K562 (cell line): ENCODE measurements at regions not wholly inside any gene's neighbourhood (a gene's known extent, or its start where the extent isn't known, plus 50 kb on each side); places are given as distances from the start of the nearest gene placed in this dataset.

Experiments used
- GATA2 ChIP-seq: sonication (generic); formaldehyde crosslinking; IDR thresholded peaks from 2 replicates; pipeline ENCODE4 v1.4.0; 2020; ENCODE audit warnings: mild to moderate bottlenecking, missing genetic modification reagents
- HNRNPH1 ChIP-seq: fragments of 200-400 bp; formaldehyde crosslinking; optimal IDR thresholded peaks from 2 replicates; pipeline ENCODE3; 2017; ENCODE audit warnings: low read depth, mild to moderate bottlenecking, low read length, moderate library complexity
- JUN ChIP-seq, 2 experiments: sonication (generic) in 1 of 2; formaldehyde crosslinking in 1 of 2; IDR thresholded peaks; 2 replicates each; pipeline versions ENCODE4 v1.6.1 to v1.8.0; 2012 to 2022; ENCODE audit warnings: borderline replicate concordance in 2 of 2, mild to moderate bottlenecking in 2 of 2, improper control_type of control experiment in 1 of 2, low read depth in 1 of 2, low read length in 1 of 2, missing genetic modification reagents in 1 of 2
- KDM1A ChIP-seq, 2 experiments: fragments of 450-650 bp; IDR thresholded peaks; 2 replicates each; pipeline ENCODE4 v1.6.1; 2016; ENCODE audit warnings: mild to moderate bottlenecking in 2 of 2
- SMARCA4 ChIP-seq: fragments of 450-650 bp; IDR thresholded peaks from 2 replicates; pipeline ENCODE4 v1.6.1; 2016
- ZNF146 ChIP-seq: IDR thresholded peaks from one replicate; pipeline ENCODE4 v1.6.1; 2018; ENCODE audit warnings: missing compliant biosample characterization; ENCODE audit not compliant: unreplicated experiment
- ZNF778 ChIP-seq: fragments of 450-650 bp; formaldehyde crosslinking; IDR thresholded peaks from 2 replicates; pipeline ENCODE4 v1.4.0; 2020; ENCODE audit warnings: mild to moderate bottlenecking, moderate library complexity
- TF ChIP-seq, protein P1 (sequence below): fragments of 250-450 bp; sonication (Bioruptor Pico); IDR thresholded peaks from 2 replicates; pipeline ENCODE4 v1.4.0; 2020
- TF ChIP-seq, protein P2 (sequence below), 2 experiments: fragments of 450-650 bp; IDR thresholded peaks; 2 replicates each; pipeline ENCODE4 v1.6.1; 2016; ENCODE audit warnings: mild to moderate bottlenecking in 2 of 2, borderline replicate concordance in 1 of 2, low read depth in 1 of 2, moderate library complexity in 1 of 2
- TF ChIP-seq, protein P3 (sequence below), 2 experiments: fragments of 450-650 bp in 1 of 2; sonication (generic) in 1 of 2; formaldehyde crosslinking in 1 of 2; IDR thresholded peaks in 1 of 2; conservative IDR thresholded peaks in 1 of 2; 2 replicates each; pipeline versions ENCODE4 v1.6.1 to v1.8.1; 2016 to 2023; ENCODE audit warnings: mild to moderate bottlenecking in 2 of 2, moderate library complexity in 2 of 2, inconsistent platforms in 1 of 2, missing genetic modification reagents in 1 of 2

DNA sequence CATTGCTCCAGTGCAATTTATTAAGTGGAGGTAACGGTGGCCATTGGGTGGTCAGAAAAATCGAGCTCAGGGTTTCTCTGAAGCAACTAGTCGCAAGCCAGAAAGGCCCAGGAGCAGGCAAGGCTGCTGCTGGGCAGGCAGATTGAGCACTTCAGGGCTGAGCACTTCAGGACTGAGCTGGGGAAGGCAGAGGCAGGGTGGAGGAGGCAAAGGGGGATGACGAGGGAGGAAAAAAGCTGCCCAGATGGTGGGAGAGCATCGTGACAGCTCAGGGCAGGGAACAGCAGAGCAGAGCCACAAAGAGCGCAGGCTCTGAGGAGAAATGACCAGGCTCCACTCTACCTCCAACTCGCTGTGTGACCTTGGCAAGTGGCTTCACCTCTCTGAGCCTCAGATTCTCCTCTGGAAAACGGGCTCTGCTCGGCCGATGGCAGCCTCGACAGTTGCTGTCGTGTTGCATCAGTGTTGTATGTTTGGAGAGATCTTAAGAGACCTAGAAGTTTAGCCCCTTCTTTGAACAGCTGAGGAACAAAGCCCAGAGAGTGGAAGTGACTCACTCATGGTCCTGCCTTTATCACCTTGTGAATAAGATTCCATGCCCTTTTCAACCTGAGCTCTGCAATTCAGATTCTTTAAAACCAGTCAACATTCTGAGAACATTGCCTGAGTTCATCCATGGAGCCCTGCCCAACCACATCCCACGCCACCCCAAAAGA, 141.4 kb downstream of the SYF2 start (continued):
- TF ChIP-seq JUN (IDR thresholded peaks at IDR 0.05; ENCODE audit: borderline replicate concordance, low read depth, low read length) (peak; percentile 80; the same call in 1 of the 2 replicates), JUN (CRISPR knock-in tag; IDR thresholded peaks at IDR 0.05; ENCODE audit: borderline replicate concordance) (no peak), ZNF146 (no peak), KDM1A (IDR thresholded peaks at IDR 0.05) (peak; percentile 12 to 33; a peak in 2 of 4 replicates), ZNF778 (no peak), GATA2 (CRISPR knock-in tag) (no peak), SMARCA4 (peak; percentile 58; the same call in 1 of the 2 replicates), HNRNPH1 (no peak)
- TF ChIP-seq, protein P1, sequence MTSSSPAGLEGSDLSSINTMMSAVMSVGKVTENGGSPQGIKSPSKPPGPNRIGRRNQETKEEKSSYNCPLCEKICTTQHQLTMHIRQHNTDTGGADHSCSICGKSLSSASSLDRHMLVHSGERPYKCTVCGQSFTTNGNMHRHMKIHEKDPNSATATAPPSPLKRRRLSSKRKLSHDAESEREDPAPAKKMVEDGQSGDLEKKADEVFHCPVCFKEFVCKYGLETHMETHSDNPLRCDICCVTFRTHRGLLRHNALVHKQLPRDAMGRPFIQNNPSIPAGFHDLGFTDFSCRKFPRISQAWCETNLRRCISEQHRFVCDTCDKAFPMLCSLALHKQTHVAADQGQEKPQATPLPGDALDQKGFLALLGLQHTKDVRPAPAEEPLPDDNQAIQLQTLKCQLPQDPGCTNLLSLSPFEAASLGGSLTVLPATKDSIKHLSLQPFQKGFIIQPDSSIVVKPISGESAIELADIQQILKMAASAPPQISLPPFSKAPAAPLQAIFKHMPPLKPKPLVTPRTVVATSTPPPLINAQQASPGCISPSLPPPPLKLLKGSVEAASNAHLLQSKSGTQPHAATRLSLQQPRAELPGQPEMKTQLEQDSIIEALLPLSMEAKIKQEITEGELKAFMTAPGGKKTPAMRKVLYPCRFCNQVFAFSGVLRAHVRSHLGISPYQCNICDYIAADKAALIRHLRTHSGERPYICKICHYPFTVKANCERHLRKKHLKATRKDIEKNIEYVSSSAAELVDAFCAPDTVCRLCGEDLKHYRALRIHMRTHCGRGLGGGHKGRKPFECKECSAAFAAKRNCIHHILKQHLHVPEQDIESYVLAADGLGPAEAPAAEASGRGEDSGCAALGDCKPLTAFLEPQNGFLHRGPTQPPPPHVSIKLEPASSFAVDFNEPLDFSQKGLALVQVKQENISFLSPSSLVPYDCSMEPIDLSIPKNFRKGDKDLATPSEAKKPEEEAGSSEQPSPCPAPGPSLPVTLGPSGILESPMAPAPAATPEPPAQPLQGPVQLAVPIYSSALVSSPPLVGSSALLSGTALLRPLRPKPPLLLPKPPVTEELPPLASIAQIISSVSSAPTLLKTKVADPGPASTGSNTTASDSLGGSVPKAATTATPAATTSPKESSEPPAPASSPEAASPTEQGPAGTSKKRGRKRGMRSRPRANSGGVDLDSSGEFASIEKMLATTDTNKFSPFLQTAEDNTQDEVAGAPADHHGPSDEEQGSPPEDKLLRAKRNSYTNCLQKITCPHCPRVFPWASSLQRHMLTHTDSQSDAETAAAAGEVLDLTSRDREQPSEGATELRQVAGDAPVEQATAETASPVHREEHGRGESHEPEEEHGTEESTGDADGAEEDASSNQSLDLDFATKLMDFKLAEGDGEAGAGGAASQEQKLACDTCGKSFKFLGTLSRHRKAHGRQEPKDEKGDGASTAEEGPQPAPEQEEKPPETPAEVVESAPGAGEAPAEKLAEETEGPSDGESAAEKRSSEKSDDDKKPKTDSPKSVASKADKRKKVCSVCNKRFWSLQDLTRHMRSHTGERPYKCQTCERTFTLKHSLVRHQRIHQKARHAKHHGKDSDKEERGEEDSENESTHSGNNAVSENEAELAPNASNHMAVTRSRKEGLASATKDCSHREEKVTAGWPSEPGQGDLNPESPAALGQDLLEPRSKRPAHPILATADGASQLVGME = 0 out of 2 replicates have a peak, but pooled peaks have one; percentile 58
- TF ChIP-seq, protein P2, sequence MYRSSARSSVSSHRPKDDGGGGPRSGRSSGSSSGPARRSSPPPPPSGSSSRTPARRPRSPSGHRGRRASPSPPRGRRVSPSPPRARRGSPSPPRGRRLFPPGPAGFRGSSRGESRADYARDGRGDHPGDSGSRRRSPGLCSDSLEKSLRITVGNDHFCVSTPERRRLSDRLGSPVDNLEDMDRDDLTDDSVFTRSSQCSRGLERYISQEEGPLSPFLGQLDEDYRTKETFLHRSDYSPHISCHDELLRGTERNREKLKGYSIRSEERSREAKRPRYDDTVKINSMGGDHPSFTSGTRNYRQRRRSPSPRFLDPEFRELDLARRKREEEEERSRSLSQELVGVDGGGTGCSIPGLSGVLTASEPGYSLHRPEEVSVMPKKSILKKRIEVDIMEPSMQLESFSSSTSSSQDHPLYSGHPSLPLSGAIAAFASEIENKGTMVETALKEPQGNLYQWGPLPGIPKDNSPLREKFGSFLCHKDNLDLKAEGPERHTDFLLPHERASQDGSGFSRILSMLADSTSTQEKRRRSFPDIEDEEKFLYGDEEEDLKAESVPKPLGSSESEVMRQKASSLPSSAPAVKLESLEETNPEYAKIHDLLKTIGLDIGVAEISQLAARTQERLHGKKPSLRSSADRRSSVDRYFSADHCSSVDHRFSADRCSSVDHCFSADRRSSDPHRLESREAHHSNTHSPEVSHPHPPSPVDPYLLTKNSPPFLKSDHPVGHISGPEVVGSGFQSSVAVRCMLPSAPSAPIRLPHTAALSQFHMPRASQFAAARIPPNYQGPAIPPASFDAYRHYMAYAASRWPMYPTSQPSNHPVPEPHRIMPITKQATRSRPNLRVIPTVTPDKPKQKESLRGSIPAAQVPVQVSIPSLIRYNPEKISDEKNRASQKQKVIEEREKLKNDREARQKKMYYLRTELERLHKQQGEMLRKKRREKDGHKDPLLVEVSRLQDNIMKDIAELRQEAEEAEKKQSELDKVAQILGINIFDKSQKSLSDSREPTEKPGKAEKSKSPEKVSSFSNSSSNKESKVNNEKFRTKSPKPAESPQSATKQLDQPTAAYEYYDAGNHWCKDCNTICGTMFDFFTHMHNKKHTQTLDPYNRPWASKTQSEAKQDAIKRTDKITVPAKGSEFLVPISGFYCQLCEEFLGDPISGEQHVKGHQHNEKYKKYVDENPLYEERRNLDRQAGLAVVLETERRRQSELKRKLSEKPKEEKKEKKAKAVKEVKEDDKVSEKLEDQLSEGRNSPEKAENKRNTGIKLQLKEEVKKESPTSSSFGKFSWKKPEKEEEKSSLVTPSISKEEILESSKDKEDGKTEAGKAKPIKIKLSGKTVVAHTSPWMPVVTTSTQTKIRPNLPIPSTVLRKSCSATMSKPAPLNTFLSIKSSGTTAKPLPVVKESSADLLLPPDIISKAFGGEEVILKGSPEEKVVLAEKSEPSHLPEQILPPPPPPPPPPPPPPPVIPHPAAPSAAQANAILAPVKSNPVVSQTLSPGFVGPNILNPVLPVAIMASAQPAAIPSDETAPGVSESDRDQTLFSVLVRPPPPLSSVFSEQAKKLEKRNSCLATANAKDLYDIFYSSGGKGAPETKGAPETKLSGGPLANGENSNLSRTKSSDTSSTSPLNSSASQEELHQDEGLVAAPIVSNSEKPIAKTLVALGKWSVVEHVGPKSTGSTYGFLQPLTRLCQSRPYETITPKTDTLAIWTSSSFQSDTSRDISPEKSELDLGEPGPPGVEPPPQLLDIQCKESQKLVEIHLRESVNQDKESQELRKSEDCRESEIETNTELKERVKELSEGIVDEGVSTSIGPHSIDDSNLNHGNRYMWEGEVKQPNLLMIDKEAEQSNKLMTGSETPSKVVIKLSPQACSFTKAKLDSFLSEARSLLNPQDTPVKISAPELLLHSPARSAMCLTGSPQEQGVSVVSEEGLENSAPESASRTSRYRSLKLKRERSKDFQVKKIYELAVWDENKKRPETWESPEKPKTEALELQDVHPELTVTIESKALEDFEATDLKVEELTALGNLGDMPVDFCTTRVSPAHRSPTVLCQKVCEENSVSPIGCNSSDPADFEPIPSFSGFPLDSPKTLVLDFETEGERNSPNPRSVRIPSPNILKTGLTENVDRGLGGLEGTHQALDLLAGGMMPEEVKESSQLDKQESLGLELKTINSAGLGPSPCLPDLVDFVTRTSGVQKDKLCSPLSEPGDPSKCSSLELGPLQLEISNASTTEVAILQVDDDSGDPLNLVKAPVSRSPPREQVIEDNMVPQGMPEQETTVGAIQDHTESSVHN (IDR thresholded peaks at IDR 0.05; ENCODE audit: borderline replicate concordance in 1 of 2, low read depth in 1 of 2) = 0 out of 4 replicates have a peak, but pooled peaks of 1 of the 2 experiments have one; percentile 55
- TF ChIP-seq, protein P3, sequence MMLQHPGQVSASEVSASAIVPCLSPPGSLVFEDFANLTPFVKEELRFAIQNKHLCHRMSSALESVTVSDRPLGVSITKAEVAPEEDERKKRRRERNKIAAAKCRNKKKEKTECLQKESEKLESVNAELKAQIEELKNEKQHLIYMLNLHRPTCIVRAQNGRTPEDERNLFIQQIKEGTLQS (IDR thresholded peaks at IDR 0.05) = peak; percentile 88
- TF ChIP-seq, protein P3 (CRISPR knock-in tag; conservative IDR thresholded peaks at IDR 0.05) = no peak
